ENCODE measurements at regions not wholly inside any gene's neighbourhood (a gene's known extent, or its start where the extent isn't known, plus 50 kb on each side); places are given as distances from the start of the nearest gene placed in this dataset.

GRCh38 chr7:49333180-49333881 lies 409.0 kb downstream of the CDC14C start:
- no peak for TF ChIP-seq SIN3A (IDR thresholded peaks at IDR 0.05; ENCODE audit: low read depth)
- no peak for TF ChIP-seq CTCF (IDR thresholded peaks at IDR 0.05 in 2 of 3, conservative IDR thresholded peaks at IDR 0.05 in 1 of 3; ENCODE audit: borderline replicate concordance in 1 of 3, insufficient read depth in 1 of 3, low read depth in 2 of 3, low read length in 2 of 3)
- no peak for TF ChIP-seq TCF7L2 (IDR thresholded peaks at IDR 0.05; ENCODE audit: borderline replicate concordance, extremely low read depth, insufficient read depth, insufficient read length)
- TF ChIP-seq EZH2phosphoT487 (IDR thresholded peaks at IDR 0.05; ENCODE audit: borderline replicate concordance), result no peak
- no peak for TF ChIP-seq ELF1 (IDR thresholded peaks at IDR 0.05; ENCODE audit: borderline replicate concordance, low read depth)
- no peak for TF ChIP-seq JUND (IDR thresholded peaks at IDR 0.05)
- TF ChIP-seq ATF3 (IDR thresholded peaks at IDR 0.05), result no peak
- TF ChIP-seq SRF (IDR thresholded peaks at IDR 0.05; ENCODE audit: low read depth), result no peak
- no peak for TF ChIP-seq POLR2AphosphoS5 (IDR thresholded peaks at IDR 0.05; ENCODE audit: low read depth, low read length)
